Sigmoid colon (tissue), 6 donors: ENCODE measurements at regions not wholly inside any gene's neighbourhood (a gene's known extent, or its start where the extent isn't known, plus 50 kb on each side); places are given as distances from the start of the nearest gene placed in this dataset.
A peak's percentile ranks its signal among the peaks of the same experiment; 100 is the strongest.

Experiments used
- DNase-seq: peaks from one replicate; pipeline ENCODE4 v3.0.0-alpha.2; 2019
- H3K27ac ChIP-seq, 4 donors: fragments of 200-600 bp; sonication (generic); one replicate each; pipeline ENCODE4 v1.5.1; 2016 to 2019; ENCODE audit warnings: mild to moderate bottlenecking in 1 of 4
- H3K27me3 ChIP-seq, 3 donors: fragments of 200-600 bp; sonication (generic); one replicate each; pipeline ENCODE4 v1.5.1; 2019; ENCODE audit warnings: mild to moderate bottlenecking in 1 of 3
- H3K36me3 ChIP-seq, 4 donors: fragments of 200-600 bp; sonication (generic); one replicate each; pipeline ENCODE4 v1.5.1; 2016 to 2019
- H3K4me1 ChIP-seq, 4 donors: fragments of 200-600 bp; sonication (generic); one replicate each; pipeline ENCODE4 v1.5.1; 2017 to 2019
- H3K4me3 ChIP-seq, 4 donors: fragments of 200-600 bp; sonication (generic); one replicate each; pipeline ENCODE4 v1.5.1; 2017 to 2019; ENCODE audit warnings: mild to moderate bottlenecking in 2 of 4, moderate library complexity in 1 of 4
- H3K9me3 ChIP-seq, 4 donors: fragments of 200-600 bp in 3 of 4; sonication (generic) in 3 of 4; one replicate each; pipeline versions ENCODE4 v1.5.1 to v1.6.1; 2013 to 2019
- CTCF ChIP-seq, 4 experiments: fragments of 450-650 bp in 3 of 4; fragments of 200-600 bp in 1 of 4; IDR thresholded peaks; one replicate each; pipeline ENCODE4 v1.5.1; 2016 to 2019; ENCODE audit warnings: antibody characterized with exemption in 4 of 4, mild to moderate bottlenecking in 3 of 4, moderate library complexity in 2 of 4
- EP300 ChIP-seq, 4 donors: sonication (generic); formaldehyde crosslinking; IDR thresholded peaks; one replicate each; pipeline ENCODE4 v1.6.1; 2017; ENCODE audit warnings: antibody characterized with exemption in 4 of 4
- POLR2A ChIP-seq, 2 donors: fragments of 450-650 bp; IDR thresholded peaks; one replicate each; pipeline ENCODE4 v1.6.1; 2016; ENCODE audit warnings: antibody characterized with exemption in 2 of 2, mild to moderate bottlenecking in 2 of 2, moderate library complexity in 2 of 2
- POLR2AphosphoS5 ChIP-seq, 4 donors: sonication (generic); formaldehyde crosslinking; IDR thresholded peaks; one replicate each; pipeline ENCODE4 v1.6.1; 2017; ENCODE audit warnings: antibody characterized with exemption in 4 of 4
- WGBS, 2 donors: extraction: QIAGEN DNeasy Blood & Tissue Kit; methylation state at CpG; one replicate each; pipeline ENCODE4 v1.1.7; 2013; 5-methylcytosine and 5-hydroxymethylcytosine counted together
- intact Hi-C: fragments of 100-400 bp; cut with DNase I; formaldehyde crosslinking; loops from one replicate; pipeline ENCODE4 v1.15.1; 2023
- donor health status: healthy with polysubstance abuse.
- donor health status: healthy.

- no peak for DNase-seq
- Histone ChIP-seq H3K4me1 (no peaks in the 10 kb centered on the region), H3K27ac (no peak overlapping the region), H3K36me3 (no peaks in the 10 kb centered on the region), H3K9me3 (no peaks in the 10 kb centered on the region), H3K27me3 (no peaks in the 10 kb centered on the region), H3K4me3 (no peak overlapping the region)
- intact Hi-C loops, result no loop called here
- TF ChIP-seq POLR2AphosphoS5 (IDR thresholded peaks at IDR 0.05), result no peak
Measured at GRCh38 chr4:81557306-81557705, 85.6 kb upstream of the RASGEF1B start.

GRCh38 chr4:81555489-81555888, 83.8 kb upstream of the RASGEF1B start:
- WGBS, 2 donors, result 13 to 15% methylated on average over 3 of the region's 3 CpGs
- no peaks in the 10 kb centered on the region for H3K9me3 ChIP-seq
- no peak overlapping the region for H3K27ac ChIP-seq
- H3K36me3 ChIP-seq, result no peaks in the 10 kb centered on the region
- no peak overlapping the region for H3K4me3 ChIP-seq
- TF ChIP-seq POLR2A (IDR thresholded peaks at IDR 0.05) (no peak), POLR2AphosphoS5 (IDR thresholded peaks at IDR 0.05) (no peak), CTCF (IDR thresholded peaks at IDR 0.05) (no peak), EP300 (IDR thresholded peaks at IDR 0.05) (no peak)
- intact Hi-C loops, result no loop called here
- peaks cover 0 to 10% (median 0%) of the 10 kb centered on the region in 4 donors for H3K4me1 ChIP-seq
- H3K27me3 ChIP-seq, result no peaks in the 10 kb centered on the region
- no peak for DNase-seq

GRCh38 chr4:81552086-81552485, 80.4 kb upstream of the RASGEF1B start:
- Histone ChIP-seq H3K4me3 (no peak overlapping the region), H3K36me3 (no peaks in the 10 kb centered on the region), H3K9me3 (no peaks in the 10 kb centered on the region), H3K27me3 (no peaks in the 10 kb centered on the region), H3K27ac (no peak overlapping the region), H3K4me1 (peaks cover 0 to 10% (median 0%) of the 10 kb centered on the region in 4 donors)
- TF ChIP-seq POLR2AphosphoS5 (IDR thresholded peaks at IDR 0.05) (no peak), POLR2A (IDR thresholded peaks at IDR 0.05) (no peak), EP300 (IDR thresholded peaks at IDR 0.05) (no peak), CTCF (IDR thresholded peaks at IDR 0.05) (no peak)
- no peak for DNase-seq
- intact Hi-C loops, result no loop called here
- WGBS, 2 donors, result 66 to 74% methylated on average over 1 of the region's 1 CpG

- no peak for DNase-seq
- H3K4me1 ChIP-seq, result peaks cover 0 to 10% (median 0%) of the 10 kb centered on the region in 4 donors
Measured at GRCh38 chr4:81550388-81550859, 78.7 kb upstream of the RASGEF1B start.

GRCh38 chr4:81549984-81550383, 78.3 kb upstream of the RASGEF1B start:
- H3K4me1 ChIP-seq, result peaks cover 0 to 10% (median 0%) of the 10 kb centered on the region in 4 donors
- H3K36me3 ChIP-seq, result no peaks in the 10 kb centered on the region
- no peak for TF ChIP-seq POLR2AphosphoS5 (IDR thresholded peaks at IDR 0.05)
- no peak for TF ChIP-seq EP300 (IDR thresholded peaks at IDR 0.05)
- TF ChIP-seq POLR2A (IDR thresholded peaks at IDR 0.05), result no peak
- no peak for TF ChIP-seq CTCF (IDR thresholded peaks at IDR 0.05)
- peak overlapping the region in 1 of 4 donors; percentile 5 for H3K27ac ChIP-seq
- H3K27me3 ChIP-seq, result no peaks in the 10 kb centered on the region
- WGBS, 2 donors, result 71 to 74% methylated on average over 7 of the region's 7 CpGs
- no peak overlapping the region for H3K4me3 ChIP-seq
- H3K9me3 ChIP-seq, result no peaks in the 10 kb centered on the region
- intact Hi-C loops, result no loop called here
- DNase-seq, result no peak

More at GRCh38 chr4:81550388-81550859, 78.7 kb upstream of the RASGEF1B start:
- WGBS, 2 donors, result 76 to 80% methylated on average over 5 of the region's 5 CpGs
- intact Hi-C loops, result no loop called here
- no peaks in the 10 kb centered on the region for H3K36me3 ChIP-seq
- H3K4me3 ChIP-seq, result no peak overlapping the region
- no peaks in the 10 kb centered on the region for H3K27me3 ChIP-seq
- no peaks in the 10 kb centered on the region for H3K9me3 ChIP-seq
- H3K27ac ChIP-seq, result peak overlapping the region in 1 of 4 donors; percentile 5
- TF ChIP-seq EP300 (IDR thresholded peaks at IDR 0.05), result no peak
- no peak for TF ChIP-seq POLR2AphosphoS5 (IDR thresholded peaks at IDR 0.05)
- no peak for TF ChIP-seq POLR2A (IDR thresholded peaks at IDR 0.05)
- no peak for TF ChIP-seq CTCF (IDR thresholded peaks at IDR 0.05)
